Lower leg skin (tissue), 3 donors: ENCODE measurements at regions not wholly inside any gene's neighbourhood (a gene's known extent, or its start where the extent isn't known, plus 50 kb on each side); places are given as distances from the start of the nearest gene placed in this dataset.

Experiments used
- CTCF ChIP-seq, 3 donors: fragments of 450-650 bp; IDR thresholded peaks; one replicate each; pipeline ENCODE4 v1.5.1; 2016; ENCODE audit warnings: antibody characterized with exemption in 3 of 3, mild to moderate bottlenecking in 3 of 3, moderate library complexity in 2 of 3
- POLR2A ChIP-seq, 2 donors: fragments of 450-650 bp; IDR thresholded peaks; one replicate each; pipeline ENCODE4 v1.6.1; 2016 to 2017; ENCODE audit warnings: antibody characterized with exemption in 2 of 2, mild to moderate bottlenecking in 1 of 2, moderate library complexity in 1 of 2

GRCh38 chr22:26838471-26838825, 181.1 kb downstream of the MIAT start:
- no peak for TF ChIP-seq CTCF (IDR thresholded peaks at IDR 0.05)
- TF ChIP-seq POLR2A (IDR thresholded peaks at IDR 0.05) = no peak
